HCT116 (cell line): ENCODE measurements at regions not wholly inside any gene's neighbourhood (a gene's known extent, or its start where the extent isn't known, plus 50 kb on each side); places are given as distances from the start of the nearest gene placed in this dataset.

Source experiments
- EGR1 ChIP-seq: IDR thresholded peaks from 2 replicates; pipeline ENCODE4 v1.6.1; 2012; ENCODE audit warnings: low read depth
- EZH2 ChIP-seq: fragments of 200-600 bp; sonication (generic); IDR thresholded peaks from 2 replicates; pipeline ENCODE4 v1.6.1; 2017; ENCODE audit warnings: antibody characterized with exemption, mixed run types
- POLR2A ChIP-seq: IDR thresholded peaks from 2 replicates; pipeline ENCODE4 v1.7.0; 2011; ENCODE audit warnings: borderline replicate concordance; ENCODE audit not compliant: insufficient read depth, insufficient read length; ENCODE audit errors: extremely low read depth
- POLR2AphosphoS5 ChIP-seq: IDR thresholded peaks from 2 replicates; pipeline ENCODE4 v1.6.1; 2011; ENCODE audit warnings: mild to moderate bottlenecking, low read depth, low read length, moderate library complexity
- RAD21 ChIP-seq: IDR thresholded peaks from 2 replicates; pipeline ENCODE4 v1.6.1; 2012; ENCODE audit warnings: low read depth, mild to moderate bottlenecking
- SP1 ChIP-seq: IDR thresholded peaks from 2 replicates; pipeline ENCODE4 v1.6.1; 2012; ENCODE audit warnings: low read depth
- YY1 ChIP-seq: IDR thresholded peaks from 2 replicates; pipeline ENCODE4 v1.6.1; 2011; ENCODE audit warnings: low read length, low read depth, moderate library complexity, mild to moderate bottlenecking; ENCODE audit not compliant: insufficient replicate concordance; ENCODE audit errors: extremely low read depth
- ZNF274 ChIP-seq: fragments of 200-500 bp; sonication (Bioruptor generic); IDR thresholded peaks from 2 replicates; pipeline ENCODE4 v1.6.1; 2014; ENCODE audit warnings: mild to moderate bottlenecking, low read depth, low read length, inconsistent platforms
- TF ChIP-seq, protein P1 (sequence below), 3 experiments: fragments of 200-600 bp in 1 of 3; sonication (generic) in 1 of 3; IDR thresholded peaks in 2 of 3; conservative IDR thresholded peaks in 1 of 3; 2 replicates each; pipeline ENCODE4 v1.5.1; 2012 to 2017; ENCODE audit warnings: low read depth in 2 of 3, low read length in 2 of 3, antibody characterized with exemption in 1 of 3, borderline replicate concordance in 1 of 3, control low read depth in 1 of 3, mild to moderate bottlenecking in 1 of 3, mixed read lengths in 1 of 3, mixed run types in 1 of 3, moderate library complexity in 1 of 3; ENCODE audit not compliant: insufficient read depth in 1 of 3
- TF ChIP-seq, protein P2 (sequence below): IDR thresholded peaks from 2 replicates; pipeline ENCODE4 v1.6.1; 2011; ENCODE audit warnings: mild to moderate bottlenecking, low read length, moderate library complexity; ENCODE audit not compliant: insufficient replicate concordance; ENCODE audit errors: extremely low read depth

- no peak for TF ChIP-seq POLR2AphosphoS5
- TF ChIP-seq, protein P1, sequence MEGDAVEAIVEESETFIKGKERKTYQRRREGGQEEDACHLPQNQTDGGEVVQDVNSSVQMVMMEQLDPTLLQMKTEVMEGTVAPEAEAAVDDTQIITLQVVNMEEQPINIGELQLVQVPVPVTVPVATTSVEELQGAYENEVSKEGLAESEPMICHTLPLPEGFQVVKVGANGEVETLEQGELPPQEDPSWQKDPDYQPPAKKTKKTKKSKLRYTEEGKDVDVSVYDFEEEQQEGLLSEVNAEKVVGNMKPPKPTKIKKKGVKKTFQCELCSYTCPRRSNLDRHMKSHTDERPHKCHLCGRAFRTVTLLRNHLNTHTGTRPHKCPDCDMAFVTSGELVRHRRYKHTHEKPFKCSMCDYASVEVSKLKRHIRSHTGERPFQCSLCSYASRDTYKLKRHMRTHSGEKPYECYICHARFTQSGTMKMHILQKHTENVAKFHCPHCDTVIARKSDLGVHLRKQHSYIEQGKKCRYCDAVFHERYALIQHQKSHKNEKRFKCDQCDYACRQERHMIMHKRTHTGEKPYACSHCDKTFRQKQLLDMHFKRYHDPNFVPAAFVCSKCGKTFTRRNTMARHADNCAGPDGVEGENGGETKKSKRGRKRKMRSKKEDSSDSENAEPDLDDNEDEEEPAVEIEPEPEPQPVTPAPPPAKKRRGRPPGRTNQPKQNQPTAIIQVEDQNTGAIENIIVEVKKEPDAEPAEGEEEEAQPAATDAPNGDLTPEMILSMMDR (IDR thresholded peaks at IDR 0.05 in 2 of 3, conservative IDR thresholded peaks at IDR 0.05 in 1 of 3; ENCODE audit: borderline replicate concordance in 1 of 3, insufficient read depth in 1 of 3, low read depth in 2 of 3, low read length in 2 of 3) = no peak
- no peak for TF ChIP-seq EGR1
- no peak for TF ChIP-seq YY1
- no peak for TF ChIP-seq RAD21
- TF ChIP-seq, protein P2, sequence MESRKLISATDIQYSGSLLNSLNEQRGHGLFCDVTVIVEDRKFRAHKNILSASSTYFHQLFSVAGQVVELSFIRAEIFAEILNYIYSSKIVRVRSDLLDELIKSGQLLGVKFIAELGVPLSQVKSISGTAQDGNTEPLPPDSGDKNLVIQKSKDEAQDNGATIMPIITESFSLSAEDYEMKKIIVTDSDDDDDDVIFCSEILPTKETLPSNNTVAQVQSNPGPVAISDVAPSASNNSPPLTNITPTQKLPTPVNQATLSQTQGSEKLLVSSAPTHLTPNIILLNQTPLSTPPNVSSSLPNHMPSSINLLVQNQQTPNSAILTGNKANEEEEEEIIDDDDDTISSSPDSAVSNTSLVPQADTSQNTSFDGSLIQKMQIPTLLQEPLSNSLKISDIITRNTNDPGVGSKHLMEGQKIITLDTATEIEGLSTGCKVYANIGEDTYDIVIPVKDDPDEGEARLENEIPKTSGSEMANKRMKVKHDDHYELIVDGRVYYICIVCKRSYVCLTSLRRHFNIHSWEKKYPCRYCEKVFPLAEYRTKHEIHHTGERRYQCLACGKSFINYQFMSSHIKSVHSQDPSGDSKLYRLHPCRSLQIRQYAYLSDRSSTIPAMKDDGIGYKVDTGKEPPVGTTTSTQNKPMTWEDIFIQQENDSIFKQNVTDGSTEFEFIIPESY = no peak
- TF ChIP-seq POLR2A = no peak
- no peak for TF ChIP-seq ZNF274
- TF ChIP-seq EZH2 = no peak
- TF ChIP-seq SP1 = no peak
Measured at GRCh38 chr10:112047674-112048073, 135.9 kb downstream of the GPAM start.
